Smooth muscle cell of the brain vasculature (primary cell): ENCODE measurements at regions not wholly inside any gene's neighbourhood (a gene's known extent, or its start where the extent isn't known, plus 50 kb on each side); places are given as distances from the start of the nearest gene placed in this dataset.

ENCODE experiments used
- DNase-seq: peaks from one replicate; pipeline ENCODE4 v3.0.0-alpha.2; 2012; ENCODE audit warnings: low read depth, low spot score

DNA sequence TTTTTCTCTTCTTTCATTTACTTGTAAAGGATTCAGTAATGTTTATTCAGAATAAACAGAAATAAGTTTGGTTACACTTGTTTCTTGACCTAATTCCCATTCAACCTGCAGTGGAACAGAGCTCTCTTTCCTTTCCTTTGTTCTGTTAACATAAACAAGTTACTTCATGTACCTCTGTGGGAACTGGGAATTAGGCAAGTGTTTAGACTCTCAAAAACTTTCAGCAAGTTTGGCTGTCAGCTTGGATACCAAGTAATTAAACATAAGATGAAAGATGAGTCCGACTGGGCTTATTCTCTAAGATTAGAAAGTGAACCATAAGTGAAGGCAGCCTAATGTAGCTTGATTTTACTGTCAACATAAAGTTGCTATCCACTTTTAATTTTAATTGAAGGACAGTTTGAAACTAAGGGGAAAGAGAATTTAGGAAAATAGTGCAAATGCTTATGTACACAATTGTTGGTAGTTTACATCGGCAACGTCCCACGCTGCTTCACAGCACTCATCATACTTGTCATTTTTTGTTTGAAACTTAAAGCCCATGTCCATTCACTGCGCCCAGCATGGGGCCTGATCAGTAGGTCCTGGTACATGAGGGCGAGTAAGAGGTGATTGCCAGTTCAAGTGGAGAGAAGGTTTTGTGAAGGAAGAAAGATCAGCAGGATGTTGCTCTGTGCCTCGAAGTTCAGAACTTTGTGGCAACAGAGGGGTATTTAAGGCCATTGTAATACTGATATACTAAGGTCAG is 113.0 kb downstream of the PLEKHG1 start:
- no peak for DNase-seq

DNA sequence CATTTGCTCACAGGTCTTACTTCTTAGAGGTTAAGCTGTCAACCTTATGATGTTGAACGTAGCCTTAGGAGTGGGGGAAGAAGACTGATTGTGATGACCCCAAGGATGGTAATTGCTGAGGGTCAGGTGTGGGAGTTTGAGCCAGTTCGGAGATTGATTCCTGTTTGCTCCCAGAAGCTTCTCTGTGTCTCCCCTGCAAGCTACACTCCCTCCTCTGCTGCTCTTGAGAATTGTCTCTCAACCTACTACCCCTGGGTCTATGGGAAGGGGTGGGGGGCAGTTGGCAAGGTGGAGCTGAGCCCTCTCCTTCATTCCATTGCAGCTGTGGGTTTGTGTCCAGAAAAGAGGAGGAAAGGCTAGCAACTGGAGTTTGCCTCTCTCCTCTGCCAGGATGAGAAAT is 113.8 kb downstream of the PLEKHG1 start:
- no peak for DNase-seq

DNA sequence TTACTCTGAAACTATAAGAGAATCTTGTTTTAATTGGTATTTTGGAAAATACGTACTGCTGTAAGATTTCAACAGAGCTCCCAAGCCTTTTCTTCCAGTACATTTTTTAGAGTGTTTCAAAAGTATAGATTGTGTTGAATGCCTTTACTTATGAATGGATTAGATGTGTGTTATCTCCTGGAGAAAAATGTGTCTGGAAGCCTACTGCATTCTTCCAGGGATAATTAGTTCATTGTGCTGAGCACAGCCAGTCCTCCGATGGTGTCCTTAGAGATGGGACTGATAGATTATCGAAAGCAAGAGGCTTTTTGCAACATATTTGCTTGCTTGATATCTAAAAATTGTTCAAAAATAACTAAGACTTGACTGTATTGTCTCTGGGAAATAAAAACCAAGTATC is 114.2 kb downstream of the PLEKHG1 start:
- DNase-seq: no peak

DNA sequence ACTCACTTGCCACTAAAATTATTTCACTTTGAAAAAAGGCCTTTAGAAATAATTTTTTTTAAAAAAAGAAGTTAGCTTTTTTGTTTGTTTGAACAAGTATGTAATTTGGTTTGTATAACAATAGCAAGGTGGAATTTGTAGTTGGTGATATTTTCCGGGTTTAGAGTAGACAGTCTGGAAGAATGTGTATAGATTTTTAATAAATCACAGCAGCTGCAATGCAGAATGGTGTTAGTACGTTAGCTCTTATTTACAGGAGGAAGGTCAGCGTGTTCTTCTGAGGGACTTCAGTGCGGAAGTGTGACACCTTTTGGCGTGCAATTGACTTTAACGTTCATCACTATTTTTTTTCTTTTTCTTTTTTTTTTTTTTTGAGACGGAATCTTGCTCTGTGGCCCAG is 115.4 kb downstream of the PLEKHG1 start:
- no peak for DNase-seq

DNA sequence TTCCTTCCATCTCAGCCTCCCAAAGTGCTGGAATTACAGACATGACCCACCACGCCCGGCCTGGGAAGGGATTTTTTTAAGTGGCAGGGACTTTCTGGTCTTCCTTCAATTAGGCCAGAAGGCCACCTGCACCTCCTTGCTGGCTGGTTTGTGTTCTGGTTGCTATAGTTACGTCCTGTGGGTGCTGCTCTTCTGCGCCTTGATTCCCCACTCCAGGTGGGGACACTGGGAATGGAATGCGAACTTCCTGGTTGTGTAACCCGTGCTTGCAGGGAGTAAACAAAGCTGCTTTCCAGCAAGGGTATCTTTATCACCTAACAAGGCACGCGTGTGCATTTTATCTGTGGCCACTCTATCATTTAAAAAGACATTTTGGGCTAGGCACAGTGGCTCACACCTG is 117.7 kb downstream of the PLEKHG1 start:
- no peak for DNase-seq

DNA sequence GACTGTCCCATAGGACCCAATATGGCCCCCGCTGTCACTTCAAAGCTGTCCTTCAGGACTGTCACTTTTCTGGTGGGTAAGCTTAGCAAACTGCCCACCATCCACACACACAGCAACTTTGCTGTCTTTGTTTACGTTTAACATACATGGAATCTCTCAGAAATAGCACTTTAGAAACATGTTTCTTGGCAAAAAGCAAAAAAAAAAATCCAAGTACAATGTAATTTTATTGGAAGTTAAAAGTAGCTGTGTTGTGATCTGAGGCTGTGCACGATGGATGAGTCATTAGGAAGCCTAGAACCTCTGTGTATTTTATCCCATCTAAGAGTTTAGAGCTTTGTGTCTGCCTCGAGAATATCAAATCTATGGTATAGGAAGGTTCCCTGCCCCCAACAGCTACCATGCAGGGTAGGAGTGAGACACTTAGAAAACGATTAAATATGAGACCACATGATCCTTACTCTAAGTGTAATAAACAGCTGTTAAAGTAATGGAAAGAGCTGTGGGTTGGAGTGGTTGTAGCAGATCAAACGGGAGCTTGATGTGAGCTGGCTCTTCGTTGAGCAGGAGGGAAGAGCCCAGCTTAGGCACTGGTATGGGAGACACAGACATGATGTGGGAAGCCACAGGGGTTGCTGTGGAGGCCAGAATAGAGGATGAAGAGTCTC is 119.5 kb downstream of the PLEKHG1 start:
- no peak for DNase-seq

DNA sequence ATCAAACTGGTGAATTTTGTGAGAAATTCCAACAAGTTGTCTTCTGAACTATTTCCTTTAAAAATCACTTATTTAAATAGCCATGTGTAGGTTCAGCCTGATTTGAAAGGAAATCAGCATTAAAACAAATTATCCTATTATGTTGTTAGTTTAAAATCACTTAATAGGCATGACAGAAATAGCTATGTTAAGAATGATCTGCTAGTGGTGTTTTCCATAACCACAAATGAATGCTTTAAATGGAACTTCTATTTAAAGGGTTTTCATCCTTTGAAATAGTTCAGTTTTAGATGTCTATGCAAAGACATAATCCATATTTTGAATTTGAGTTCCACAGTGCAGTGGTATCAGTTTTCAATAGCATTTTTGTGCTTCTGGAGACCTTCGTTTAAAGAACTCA is 120.1 kb downstream of the PLEKHG1 start:
- no peak for DNase-seq

DNA sequence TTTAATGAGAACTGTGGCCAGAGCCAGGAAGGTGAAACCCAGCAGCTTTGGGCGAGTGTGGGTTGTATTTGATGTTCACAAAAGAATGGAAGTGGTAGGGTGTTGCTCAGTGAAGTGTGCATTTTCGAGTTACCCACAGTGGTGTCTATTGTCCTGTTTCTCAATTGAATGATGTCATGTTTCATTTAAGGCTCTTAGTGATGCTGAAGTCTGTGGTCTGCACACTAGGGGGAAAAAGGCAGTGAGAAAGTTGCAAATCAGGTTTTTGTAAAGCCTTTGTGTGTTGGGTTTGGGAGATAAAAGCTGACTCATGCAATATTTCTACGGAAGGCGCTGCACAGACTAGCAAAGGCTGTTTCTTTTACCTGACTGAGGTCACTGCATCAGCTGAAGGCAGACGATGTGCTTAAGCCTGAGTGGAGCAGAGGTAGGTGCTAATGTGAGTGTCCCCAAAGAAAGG is 121.1 kb downstream of the PLEKHG1 start:
- DNase-seq: no peak

DNA sequence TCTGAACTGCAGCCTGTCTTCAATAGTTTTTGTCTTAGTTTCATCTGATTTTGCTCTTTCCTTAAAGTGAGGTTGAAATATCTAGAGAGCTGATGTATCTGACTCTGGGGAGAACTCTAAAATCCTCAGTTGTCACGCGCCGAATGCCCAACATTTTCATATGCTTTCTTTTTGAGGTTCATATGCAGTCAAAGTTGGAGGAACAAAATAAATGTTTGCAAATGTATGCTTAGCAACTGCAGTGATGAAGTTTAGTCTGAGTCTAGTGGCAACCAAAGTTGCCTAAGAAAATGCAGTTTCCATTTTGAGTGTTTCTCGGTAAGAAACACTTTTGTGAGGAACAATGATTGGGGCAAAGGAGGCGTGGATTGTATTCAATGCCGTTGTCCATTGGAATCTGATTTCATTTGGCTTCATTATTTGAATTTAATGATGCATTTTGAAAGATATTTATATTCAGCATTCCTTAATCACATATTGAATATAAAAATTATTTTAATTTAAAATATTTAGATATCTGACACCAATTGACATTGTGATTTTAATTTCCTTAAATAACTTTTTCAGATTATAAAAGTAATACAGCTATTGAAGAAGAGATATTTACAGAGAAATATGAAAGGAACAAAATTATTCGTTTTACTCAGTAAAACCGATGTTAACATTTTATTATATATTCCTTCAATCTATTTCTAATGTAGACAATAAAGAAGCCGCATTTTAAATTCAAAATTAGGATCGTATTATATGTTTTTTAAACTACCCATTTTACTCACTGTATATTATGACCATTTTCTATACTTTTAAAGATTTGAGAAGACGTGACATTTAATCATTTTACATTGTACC is 122.0 kb downstream of the PLEKHG1 start:
- no peak for DNase-seq

DNA sequence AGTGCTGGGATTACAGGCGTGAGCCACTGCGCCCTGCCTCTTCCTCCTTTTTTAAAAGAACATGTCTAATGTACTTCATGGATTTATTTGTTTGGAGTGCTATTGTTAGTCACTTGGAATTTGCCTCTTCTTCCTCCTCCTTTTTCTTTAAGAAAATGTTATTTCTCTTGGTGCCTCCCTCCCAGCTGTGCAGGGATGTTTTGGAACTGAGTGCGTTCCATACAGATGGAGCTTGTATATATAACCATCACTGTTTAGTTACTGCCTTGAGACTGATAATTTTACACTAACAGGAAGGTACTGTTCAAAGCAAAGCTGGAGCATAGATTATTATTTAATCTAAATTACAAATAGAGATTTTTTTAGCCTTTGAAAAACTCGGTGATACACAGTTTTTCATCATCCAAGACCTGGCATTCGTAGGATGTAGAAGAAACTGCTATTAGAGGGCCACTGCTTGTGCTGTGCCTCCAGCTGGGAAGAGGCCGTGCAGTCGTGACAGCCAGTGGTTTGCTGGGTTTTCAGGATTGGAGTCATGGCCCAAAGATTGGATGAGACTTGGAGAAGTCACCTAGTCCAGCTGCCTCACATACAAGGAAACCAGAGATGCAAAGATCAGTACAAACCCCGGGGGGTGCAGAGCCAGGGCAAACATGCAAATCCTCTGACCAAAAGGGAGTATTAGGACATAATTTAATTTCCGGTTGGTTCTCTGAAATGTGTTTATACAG is 123.1 kb downstream of the PLEKHG1 start:
- DNase-seq: no peak

DNA sequence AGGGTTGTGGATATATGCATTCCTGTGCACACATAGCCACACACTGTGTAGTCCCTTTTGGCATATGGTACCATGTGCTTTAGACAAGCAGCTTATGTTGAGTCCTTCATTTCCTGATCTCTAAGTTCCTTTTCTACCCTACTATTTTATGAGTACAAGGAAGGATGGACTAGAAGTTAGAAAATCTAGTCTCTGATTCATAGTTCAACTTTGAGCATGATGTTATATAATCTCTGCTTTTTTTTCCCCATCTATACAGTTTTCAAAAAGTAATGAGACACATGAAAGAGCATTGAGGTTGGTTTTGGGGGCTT is 123.6 kb downstream of the PLEKHG1 start:
- no peak for DNase-seq

DNA sequence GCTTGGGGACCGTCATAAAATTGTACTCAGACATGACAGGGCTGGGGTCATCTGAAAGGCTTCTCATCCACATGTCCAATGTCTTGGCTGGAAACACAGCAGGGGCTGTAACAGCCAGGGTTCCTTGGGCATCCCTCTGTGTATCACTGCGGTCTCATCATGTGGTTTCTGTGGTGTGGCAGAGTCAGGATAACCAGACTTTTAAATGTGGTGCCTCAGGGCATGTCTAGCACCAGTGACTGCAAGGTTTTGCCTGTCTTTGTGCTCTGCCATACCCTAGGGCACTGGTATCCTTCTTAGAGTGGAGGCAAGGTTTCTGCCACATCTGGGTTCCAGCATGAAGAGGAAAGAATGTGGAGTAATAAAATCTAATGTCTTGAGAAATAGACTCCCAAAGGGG is 124.2 kb downstream of the PLEKHG1 start:
- DNase-seq: no peak

DNA sequence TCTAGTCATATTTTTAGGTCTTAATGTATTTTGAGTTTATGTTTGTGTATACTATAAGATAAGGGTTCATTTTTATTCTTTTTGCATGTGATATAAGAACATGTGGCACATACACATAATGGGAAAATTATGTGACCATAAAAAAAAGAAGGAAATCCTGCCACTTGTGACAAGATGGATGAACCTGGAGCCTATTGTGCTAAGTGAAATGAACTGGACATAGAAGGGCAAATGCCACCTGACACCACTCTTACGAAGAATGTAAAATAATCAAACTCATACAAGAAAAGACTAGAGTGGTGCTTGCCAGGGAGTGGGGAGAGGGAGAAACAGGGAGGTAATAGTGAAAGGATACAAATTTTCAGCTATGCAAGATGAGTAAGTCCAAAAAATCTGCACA is 126.1 kb downstream of the PLEKHG1 start:
- no peak for DNase-seq

DNA sequence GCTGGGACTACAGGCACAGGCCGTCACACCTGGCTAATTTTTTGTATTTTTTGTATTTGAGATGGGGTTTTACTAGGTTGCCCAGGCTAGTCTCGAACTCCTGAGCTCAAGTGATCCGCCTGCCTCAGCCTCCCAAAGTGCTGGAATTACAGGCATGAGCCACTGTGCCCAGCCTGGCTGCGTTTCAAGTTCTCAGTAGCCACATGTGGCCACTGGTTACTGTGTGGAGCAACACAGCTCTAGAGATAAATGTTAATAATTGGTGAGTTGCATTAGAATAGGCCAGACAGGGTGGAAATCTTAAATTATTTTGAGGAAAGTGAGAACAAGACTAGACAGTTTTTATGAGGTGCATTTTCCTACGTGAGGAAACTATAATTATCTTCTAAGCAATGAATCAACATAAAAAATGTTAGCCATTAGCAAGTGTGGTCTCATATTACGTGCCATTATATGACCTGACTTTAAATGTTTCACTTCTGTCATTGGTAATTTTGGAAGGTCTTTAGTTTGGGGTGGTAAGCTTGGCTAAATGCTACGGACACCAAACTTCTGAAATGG is 129.6 kb downstream of the PLEKHG1 start:
- no peak for DNase-seq

DNA sequence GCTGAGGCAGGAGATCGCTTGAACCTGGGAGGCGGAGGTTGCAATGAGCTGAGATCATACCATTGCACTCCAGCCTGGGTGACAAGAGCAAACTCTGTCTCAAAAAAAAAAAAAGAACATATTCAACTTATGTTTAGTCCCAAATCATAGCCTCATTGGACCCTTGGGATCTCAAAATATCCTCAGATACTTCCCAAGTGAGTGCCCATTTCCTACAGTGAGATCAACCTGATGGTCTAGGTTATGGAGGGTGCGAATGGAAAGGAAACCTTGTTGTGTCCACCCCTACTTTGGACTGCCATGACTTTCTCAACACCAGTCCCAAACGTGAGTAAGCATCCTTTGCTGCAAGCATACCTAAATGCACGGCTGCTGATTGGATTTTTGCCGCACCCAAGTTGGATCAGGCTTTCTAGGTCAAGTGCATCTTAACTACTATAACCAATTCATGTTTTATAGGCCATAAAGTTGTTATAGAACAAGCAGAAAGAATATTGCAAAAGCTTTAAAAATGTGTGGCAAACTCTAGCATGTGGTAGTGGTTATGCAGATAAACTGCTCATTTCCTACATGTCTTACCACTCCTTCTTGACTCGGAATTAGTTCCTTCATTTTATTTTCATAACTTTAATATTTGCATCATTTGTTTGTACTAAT is 131.2 kb downstream of the PLEKHG1 start:
- DNase-seq: no peak

DNA sequence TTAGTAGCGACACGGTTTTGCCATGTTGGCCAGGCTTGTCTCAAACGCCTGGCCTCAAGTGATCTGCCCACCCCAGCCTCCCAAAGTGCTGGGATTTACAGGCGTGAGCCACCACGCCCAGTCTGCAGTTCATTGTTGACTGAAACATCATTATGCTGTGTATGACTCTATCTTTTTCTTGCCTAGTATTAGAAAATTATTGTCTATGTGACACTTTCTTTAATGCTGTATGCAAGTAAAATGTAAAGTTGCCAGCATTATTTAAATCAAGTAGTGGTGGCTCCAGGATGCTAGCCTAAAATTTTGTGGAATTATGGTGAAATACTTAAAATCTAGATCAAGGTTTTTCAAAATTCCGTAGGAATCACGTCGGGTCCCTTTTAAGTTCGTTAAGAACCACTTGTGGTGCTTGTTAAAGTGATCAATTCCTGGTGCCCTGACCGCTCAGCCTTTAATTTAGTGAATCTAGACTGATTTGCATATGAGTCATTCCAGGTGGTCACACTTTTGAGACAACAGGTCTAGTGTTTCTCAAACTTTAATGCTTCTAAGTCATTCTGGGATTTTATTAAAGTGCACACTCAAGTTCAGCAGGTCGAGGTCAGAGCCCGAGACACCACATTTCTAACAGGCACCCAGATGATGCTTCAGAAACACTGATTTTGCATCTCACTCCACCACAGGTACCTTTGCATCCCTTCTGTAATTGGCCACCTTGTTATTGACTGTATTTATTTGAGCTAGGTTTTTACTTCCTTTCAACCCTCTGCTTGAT is 132.6 kb upstream of the MTHFD1L start:
- DNase-seq: no peak

DNA sequence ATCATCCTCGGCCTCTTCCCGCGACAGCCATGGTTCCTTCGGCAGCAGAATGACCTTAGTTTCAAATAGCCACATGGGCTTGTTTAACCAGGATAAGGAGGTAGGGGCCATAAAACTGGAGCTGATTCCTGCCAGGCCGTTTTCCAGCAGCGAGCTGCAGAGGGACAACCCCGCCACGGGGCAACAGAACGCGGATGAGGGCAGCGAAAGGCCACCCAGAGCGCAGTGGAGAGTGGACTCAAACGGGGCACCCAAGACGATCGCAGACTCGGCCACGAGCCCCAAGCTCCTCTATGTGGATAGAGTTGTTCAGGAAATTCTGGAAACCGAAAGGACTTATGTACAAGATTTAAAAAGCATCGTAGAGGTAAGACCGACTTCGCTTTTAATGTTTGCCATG is 131.8 kb upstream of the MTHFD1L start:
- no peak for DNase-seq

DNA sequence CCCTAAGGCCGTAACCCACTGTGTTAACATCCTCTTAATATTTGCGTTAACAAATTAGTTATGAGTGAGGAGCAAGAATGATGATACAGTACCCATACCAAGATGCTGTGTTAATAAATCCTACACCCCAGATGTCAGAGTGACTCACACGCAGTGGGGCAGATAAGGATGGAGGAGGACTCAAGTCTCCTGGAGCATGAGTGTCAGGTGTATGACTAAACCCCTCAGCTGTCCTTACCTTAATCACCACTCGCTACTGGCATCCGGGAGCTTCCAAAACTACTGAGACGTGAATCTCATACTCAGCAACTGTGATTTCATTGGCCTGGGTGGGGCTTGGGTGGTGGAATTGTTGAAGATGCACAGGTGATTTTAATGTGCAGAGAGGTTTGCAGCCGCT is 131.3 kb upstream of the MTHFD1L start:
- no peak for DNase-seq

DNA sequence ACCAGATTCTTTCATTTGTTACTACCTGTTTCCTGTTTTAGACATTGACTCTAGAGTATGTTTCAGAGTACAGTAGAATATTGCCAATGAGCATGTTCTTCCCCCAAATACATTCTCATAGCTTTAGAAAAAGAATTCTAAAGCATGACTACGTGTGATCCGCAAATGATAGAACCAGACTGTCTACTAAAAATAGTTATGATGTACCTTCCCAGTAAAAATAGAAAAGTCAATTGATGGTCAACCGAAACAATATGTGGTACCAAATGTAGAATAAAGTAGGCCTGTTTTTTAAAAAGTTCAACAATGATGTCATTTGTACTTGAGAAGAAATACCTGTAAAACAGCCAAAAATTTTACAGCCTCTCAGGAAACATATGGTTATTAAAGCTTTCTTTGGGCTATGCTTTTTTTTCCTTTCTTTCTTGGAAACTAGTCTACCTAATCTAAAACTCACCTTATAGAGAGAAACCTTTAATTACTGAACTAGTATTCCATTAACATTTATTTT is 130.1 kb upstream of the MTHFD1L start:
- DNase-seq: no peak

DNA sequence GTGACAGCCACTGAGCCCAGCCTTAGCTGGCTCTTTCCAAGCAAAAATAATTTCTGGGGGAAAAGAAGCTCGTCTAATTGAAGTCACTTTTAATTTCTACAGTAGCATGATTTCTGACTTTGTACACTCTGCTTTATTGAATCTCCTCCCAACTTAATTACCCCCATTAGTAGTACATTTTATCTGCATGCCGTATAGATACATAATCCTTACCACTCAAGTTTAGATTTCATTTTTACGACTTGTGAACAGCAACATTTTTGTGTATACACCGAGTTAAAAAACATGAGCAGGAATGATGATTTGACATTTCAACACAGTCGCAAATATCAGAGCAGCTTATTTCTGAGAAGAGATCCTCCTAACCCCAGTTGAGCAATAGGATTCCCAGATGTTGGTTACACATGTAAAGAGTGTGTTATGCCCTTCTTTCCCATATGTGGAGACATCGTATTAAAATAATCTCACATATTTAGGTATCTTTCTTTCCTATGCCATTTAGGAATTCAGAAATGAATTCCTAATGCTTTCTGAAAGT is 127.3 kb upstream of the MTHFD1L start:
- DNase-seq: no peak
